ENCODE measurements at regions not wholly inside any gene's neighbourhood (a gene's known extent, or its start where the extent isn't known, plus 50 kb on each side); places are given as distances from the start of the nearest gene placed in this dataset.

DNA sequence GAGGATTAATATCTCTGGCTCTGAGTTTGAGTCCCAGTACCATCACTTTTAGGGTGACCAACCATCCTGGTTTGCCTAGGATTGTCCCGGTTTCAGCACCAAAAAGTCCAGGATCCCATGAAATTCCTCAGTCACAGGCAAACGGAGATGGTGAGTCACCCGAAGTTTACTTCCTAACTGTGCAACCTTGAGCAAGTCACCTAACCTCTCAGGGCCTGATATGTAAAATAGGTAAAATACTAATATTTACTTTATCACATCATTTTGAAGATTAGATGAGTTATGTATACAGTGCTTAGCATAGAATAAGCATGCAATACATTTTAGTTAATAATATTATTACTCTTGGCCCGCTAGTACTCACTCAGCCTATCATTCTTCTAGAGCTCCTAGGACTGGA lies 91.1 kb upstream of the KCNMB2 start:
- no peak for DNase-seq (ENCODE audit: low read depth)
- TF ChIP-seq, protein P1, sequence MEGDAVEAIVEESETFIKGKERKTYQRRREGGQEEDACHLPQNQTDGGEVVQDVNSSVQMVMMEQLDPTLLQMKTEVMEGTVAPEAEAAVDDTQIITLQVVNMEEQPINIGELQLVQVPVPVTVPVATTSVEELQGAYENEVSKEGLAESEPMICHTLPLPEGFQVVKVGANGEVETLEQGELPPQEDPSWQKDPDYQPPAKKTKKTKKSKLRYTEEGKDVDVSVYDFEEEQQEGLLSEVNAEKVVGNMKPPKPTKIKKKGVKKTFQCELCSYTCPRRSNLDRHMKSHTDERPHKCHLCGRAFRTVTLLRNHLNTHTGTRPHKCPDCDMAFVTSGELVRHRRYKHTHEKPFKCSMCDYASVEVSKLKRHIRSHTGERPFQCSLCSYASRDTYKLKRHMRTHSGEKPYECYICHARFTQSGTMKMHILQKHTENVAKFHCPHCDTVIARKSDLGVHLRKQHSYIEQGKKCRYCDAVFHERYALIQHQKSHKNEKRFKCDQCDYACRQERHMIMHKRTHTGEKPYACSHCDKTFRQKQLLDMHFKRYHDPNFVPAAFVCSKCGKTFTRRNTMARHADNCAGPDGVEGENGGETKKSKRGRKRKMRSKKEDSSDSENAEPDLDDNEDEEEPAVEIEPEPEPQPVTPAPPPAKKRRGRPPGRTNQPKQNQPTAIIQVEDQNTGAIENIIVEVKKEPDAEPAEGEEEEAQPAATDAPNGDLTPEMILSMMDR (conservative IDR thresholded peaks at IDR 0.05; ENCODE audit: low read depth, low read length), result no peak
- H3K4me3 ChIP-seq (ENCODE audit: low read length), result no peak overlapping the region

DNA sequence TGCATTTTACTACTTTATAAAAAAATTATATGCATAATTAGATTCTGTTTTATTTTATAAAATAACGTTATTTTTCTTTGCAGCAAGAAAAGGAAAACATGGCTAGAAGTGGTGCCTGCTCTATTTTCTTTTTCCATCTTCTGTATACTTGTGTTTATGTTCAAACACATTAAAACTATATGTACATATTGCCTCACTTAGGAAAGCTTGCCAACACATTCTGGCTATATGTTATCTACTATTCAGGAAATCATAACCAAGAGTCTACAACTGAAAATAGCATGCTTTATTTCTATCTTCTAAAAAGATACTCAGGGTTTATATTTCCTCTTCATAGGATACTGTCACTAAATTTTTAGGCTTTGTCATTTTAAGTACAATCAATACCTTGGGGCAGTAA lies 90.2 kb upstream of the KCNMB2 start:
- DNase-seq (ENCODE audit: low read depth), result no peak
- TF ChIP-seq, protein P1 (conservative IDR thresholded peaks at IDR 0.05; ENCODE audit: low read depth, low read length), result no peak
- no peak overlapping the region for H3K4me3 ChIP-seq (ENCODE audit: low read length)

DNA sequence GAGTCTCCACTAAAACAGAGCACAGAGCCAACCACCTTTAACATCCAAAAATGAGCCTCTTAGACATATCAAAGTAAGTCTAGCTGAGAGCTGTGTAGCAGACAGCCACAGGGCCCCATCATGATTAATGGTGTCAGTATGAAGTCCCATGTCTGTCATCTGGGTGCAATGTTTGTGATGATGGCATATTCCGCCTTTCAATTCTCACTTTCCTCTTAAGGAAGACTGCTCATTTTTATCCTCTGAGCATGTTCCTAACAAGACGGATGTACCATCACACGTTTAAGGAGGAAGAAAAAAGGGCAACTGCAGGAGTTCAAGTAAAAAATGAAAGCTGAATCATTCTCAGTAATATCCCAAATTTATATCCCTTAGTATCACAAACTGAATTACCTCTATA lies 85.8 kb upstream of the KCNMB2 start:
- no peak overlapping the region for H3K4me3 ChIP-seq (ENCODE audit: low read length)
- TF ChIP-seq, protein P1 (conservative IDR thresholded peaks at IDR 0.05; ENCODE audit: low read depth, low read length), result no peak
- DNase-seq (ENCODE audit: low read depth), result no peak

DNA sequence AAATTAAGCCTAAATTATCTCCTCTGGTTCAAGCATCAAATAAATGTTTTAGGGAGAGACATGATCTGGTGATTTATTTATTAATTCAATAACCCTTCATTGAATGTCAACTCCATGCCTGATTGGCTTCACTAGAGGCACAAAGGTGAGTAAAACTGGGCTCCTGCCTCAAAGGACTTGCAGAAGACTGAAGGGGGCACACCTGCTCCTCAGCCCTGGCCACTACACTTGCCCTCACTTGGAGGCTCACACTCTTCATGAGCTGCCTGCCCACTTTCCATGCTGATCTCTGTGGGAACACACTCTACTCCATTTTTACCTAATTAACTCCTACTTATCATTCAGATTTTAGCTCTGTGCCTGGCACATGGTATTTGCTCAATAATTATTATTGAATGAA lies 84.4 kb upstream of the KCNMB2 start:
- H3K4me3 ChIP-seq (ENCODE audit: low read length), result no peak overlapping the region
- TF ChIP-seq, protein P1 (conservative IDR thresholded peaks at IDR 0.05; ENCODE audit: low read depth, low read length), result no peak
- DNase-seq (ENCODE audit: low read depth), result no peak

DNA sequence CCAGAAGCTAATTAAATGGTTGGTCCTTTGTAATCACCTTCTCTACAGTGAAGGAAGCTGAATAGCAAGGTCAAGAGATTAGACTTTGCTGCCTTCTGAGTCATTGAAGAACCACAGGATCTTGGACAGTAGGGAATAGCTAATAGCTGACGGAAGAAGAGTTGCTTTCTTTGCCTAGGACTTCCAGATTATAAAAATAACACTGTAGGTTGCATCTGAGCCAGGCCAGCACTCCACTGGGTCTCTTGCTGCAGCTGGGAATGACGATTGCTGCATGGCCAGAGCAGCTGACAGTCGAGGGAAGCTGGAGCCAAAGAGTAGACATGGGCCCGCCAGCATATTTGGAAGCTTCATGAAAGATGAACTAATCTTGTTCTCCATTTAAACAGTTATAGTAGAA lies 81.5 kb upstream of the KCNMB2 start:
- TF ChIP-seq, protein P1 (conservative IDR thresholded peaks at IDR 0.05; ENCODE audit: low read depth, low read length), result no peak
- DNase-seq (ENCODE audit: low read depth), result peak; percentile 14
- H3K4me3 ChIP-seq (ENCODE audit: low read length), result no peak overlapping the region

DNA sequence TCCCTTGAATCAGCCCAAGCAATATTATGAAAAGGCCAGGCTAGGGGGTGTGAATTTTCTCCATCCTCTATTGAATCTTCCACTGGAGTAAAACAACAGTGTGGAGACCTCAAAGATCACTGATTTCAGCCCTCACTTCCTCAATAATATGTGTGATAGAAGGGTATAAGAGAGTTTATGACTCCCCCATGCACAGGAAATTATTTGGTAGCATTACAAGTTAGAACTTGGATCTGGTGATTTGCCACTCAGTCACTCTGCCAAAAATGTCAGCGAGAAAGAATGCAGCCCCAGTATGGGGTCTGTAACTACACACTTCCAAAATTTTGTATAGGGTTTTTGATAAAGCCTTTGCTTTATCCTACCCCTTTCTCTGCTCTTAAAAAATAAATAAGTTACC lies 81.0 kb upstream of the KCNMB2 start:
- no peak overlapping the region for H3K4me3 ChIP-seq (ENCODE audit: low read length)
- TF ChIP-seq, protein P1 (conservative IDR thresholded peaks at IDR 0.05; ENCODE audit: low read depth, low read length), result no peak
- DNase-seq (ENCODE audit: low read depth), result no peak

DNA sequence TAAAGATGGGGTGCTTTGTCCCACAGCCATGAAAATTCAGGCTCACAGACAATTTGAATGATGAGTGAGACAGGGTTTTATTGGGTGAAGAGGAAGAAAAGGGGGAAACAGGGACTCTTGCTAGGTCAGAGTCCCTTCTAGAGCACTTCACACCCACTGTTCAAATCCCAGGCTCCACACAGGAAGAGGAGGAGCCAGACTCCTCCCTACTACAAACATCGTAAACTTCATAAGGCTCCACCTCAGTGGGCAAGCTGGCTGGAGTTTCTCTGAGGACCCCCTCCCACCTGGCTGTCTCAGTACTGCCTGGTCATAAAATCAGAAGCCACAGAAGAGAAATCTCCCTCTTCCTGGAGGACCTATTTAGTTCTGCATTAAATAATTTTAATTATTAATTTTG lies 80.3 kb upstream of the KCNMB2 start:
- TF ChIP-seq, protein P1 (conservative IDR thresholded peaks at IDR 0.05; ENCODE audit: low read depth, low read length), result no peak
- no peak overlapping the region for H3K4me3 ChIP-seq (ENCODE audit: low read length)
- DNase-seq (ENCODE audit: low read depth), result no peak
